Uterus (tissue), 2 donors: ENCODE measurements at regions not wholly inside any gene's neighbourhood (a gene's known extent, or its start where the extent isn't known, plus 50 kb on each side); places are given as distances from the start of the nearest gene placed in this dataset.

ENCODE experiments used
- POLR2A ChIP-seq, 2 donors: fragments of 450-650 bp; IDR thresholded peaks; one replicate each; pipeline ENCODE4 v1.6.1; 2016; ENCODE audit warnings: antibody characterized with exemption in 2 of 2, mild to moderate bottlenecking in 1 of 2, moderate library complexity in 1 of 2
- TF ChIP-seq, protein P1 (sequence below), 4 experiments: fragments of 200-600 bp in 2 of 4; fragments of 450-650 bp in 2 of 4; sonication (generic) in 2 of 4; IDR thresholded peaks; one replicate each; pipeline ENCODE4 v1.5.1; 2016 to 2019; ENCODE audit warnings: antibody characterized with exemption in 4 of 4, mild to moderate bottlenecking in 2 of 4, moderate library complexity in 1 of 4

DNA sequence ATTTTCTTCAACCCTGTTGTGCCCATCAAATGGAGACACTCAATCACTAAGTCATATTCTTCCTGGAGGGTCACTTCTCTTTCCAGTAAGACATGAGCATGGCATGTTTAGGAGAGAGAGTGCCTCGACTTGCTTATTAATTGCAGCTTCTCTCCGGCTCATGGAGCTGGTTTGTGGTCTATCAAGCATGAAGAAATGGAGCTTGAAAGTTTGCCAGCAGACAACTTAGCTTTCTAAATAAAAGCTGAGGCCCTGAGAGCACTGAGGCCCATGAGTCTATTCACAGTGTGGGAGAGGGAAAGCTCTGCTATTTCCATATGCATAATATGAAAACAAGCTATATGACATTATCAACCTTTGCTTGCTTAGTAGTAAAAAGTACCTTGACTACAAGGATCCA, 378.5 kb downstream of the FGF9 start:
- no peak for TF ChIP-seq POLR2A (IDR thresholded peaks at IDR 0.05)
- TF ChIP-seq, protein P1, sequence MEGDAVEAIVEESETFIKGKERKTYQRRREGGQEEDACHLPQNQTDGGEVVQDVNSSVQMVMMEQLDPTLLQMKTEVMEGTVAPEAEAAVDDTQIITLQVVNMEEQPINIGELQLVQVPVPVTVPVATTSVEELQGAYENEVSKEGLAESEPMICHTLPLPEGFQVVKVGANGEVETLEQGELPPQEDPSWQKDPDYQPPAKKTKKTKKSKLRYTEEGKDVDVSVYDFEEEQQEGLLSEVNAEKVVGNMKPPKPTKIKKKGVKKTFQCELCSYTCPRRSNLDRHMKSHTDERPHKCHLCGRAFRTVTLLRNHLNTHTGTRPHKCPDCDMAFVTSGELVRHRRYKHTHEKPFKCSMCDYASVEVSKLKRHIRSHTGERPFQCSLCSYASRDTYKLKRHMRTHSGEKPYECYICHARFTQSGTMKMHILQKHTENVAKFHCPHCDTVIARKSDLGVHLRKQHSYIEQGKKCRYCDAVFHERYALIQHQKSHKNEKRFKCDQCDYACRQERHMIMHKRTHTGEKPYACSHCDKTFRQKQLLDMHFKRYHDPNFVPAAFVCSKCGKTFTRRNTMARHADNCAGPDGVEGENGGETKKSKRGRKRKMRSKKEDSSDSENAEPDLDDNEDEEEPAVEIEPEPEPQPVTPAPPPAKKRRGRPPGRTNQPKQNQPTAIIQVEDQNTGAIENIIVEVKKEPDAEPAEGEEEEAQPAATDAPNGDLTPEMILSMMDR (IDR thresholded peaks at IDR 0.05) = no peak
